ENCODE measurements at regions not wholly inside any gene's neighbourhood (a gene's known extent, or its start where the extent isn't known, plus 50 kb on each side); places are given as distances from the start of the nearest gene placed in this dataset.

DNA sequence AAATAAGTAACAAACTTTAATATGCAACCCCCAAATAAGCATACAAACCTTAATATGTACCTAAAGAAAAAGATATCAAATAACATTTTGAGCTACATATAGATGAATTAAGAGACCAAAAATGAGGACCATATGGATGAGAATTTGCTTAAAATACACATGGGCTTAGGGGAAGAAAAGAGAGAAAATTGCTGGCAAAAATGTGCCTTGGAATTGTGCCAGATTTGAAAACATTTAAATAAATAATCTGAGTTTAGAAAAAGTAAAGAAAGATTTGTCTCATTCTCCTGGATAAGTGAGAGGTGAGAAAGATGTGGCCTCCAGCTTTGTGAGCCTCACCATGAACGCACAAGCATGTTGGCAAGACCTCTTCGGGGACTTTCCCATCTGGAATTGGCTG is 372.6 kb downstream of the SOX11 start:
- Histone ChIP-seq H3K27ac (ENCODE audit: low read length) (no peak overlapping the region), H3K9me3 (ENCODE audit: control insufficient read depth, insufficient read depth, low read depth, low read length) (no peaks in the 10 kb centered on the region), H3K36me3 (ENCODE audit: control insufficient read depth, insufficient read depth, low read length) (no peaks in the 10 kb centered on the region), H3K4me1 (ENCODE audit: control insufficient read depth, insufficient read depth, low read length) (no peaks in the 10 kb centered on the region), H3K4me3 (ENCODE audit: low read depth in 2 of 2, low read length in 2 of 2) (no peak overlapping the region), H3K27me3 (ENCODE audit: control insufficient read depth, insufficient read depth, low read length) (no peaks in the 10 kb centered on the region)
- TF ChIP-seq, protein P1, sequence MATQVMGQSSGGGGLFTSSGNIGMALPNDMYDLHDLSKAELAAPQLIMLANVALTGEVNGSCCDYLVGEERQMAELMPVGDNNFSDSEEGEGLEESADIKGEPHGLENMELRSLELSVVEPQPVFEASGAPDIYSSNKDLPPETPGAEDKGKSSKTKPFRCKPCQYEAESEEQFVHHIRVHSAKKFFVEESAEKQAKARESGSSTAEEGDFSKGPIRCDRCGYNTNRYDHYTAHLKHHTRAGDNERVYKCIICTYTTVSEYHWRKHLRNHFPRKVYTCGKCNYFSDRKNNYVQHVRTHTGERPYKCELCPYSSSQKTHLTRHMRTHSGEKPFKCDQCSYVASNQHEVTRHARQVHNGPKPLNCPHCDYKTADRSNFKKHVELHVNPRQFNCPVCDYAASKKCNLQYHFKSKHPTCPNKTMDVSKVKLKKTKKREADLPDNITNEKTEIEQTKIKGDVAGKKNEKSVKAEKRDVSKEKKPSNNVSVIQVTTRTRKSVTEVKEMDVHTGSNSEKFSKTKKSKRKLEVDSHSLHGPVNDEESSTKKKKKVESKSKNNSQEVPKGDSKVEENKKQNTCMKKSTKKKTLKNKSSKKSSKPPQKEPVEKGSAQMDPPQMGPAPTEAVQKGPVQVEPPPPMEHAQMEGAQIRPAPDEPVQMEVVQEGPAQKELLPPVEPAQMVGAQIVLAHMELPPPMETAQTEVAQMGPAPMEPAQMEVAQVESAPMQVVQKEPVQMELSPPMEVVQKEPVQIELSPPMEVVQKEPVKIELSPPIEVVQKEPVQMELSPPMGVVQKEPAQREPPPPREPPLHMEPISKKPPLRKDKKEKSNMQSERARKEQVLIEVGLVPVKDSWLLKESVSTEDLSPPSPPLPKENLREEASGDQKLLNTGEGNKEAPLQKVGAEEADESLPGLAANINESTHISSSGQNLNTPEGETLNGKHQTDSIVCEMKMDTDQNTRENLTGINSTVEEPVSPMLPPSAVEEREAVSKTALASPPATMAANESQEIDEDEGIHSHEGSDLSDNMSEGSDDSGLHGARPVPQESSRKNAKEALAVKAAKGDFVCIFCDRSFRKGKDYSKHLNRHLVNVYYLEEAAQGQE (IDR thresholded peaks at IDR 0.05; ENCODE audit: insufficient read depth in 1 of 2, low read depth in 2 of 2, low read length in 1 of 2): no peak
- TF ChIP-seq TCF7L2 (IDR thresholded peaks at IDR 0.05; ENCODE audit: low read depth, low read length) (no peak), POLR2AphosphoS5 (IDR thresholded peaks at IDR 0.05; ENCODE audit: low read depth, low read length) (no peak), SIN3A (IDR thresholded peaks at IDR 0.05; ENCODE audit: borderline replicate concordance, insufficient read depth, low read depth, low read length) (no peak)
- POLR2A ChIA-PET: interaction anchor here (0.5 kb wide), 1 partner anchor 18 kb away, joined by 4 read pairs; no protein-coding TSS in a partner anchor
- CTCF ChIA-PET: no interaction called here
- intact Hi-C loops (cut with micrococcal nuclease; ENCODE audit: unreplicated experiment) (no loop called here), in situ Hi-C loops (cut with HindIII; ENCODE audit: low pct_unique_long_range_greater_than_20kb, low sequenced_read_pairs) (no loop called here)
- ATAC-seq (no peak), DNase-seq (ENCODE audit: low read depth, low spot score) (no peak)
- BruUV-seq (replicated peaks): no TSS peak

DNA sequence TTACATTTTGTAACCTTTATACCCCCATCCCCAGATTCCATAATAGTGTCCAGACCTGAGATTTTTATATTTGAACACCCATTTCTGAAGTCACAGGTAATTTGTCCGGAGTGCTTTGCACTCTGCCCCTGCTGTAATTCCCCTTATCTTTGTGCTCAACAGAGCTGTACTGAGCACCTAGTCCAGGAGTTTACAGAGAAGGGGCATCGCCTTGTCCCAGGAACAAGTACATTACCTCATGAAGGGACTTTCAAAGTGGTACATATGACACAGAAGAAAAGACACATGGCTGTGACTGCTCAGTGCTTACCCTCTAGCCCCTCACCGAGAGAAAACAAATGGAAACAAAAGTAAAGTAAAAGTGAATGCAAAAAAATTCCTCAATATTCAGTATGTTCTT is 373.5 kb downstream of the SOX11 start:
- no peaks in the 10 kb centered on the region for H3K9me3 ChIP-seq (ENCODE audit: control insufficient read depth, insufficient read depth, low read depth, low read length)
- no peaks in the 10 kb centered on the region for H3K36me3 ChIP-seq (ENCODE audit: control insufficient read depth, insufficient read depth, low read length)
- no TSS peak for BruUV-seq (replicated peaks)
- no peak for ATAC-seq
- intact Hi-C loops (cut with micrococcal nuclease; ENCODE audit: unreplicated experiment): no loop called here
- no peaks in the 10 kb centered on the region for H3K27me3 ChIP-seq (ENCODE audit: control insufficient read depth, insufficient read depth, low read length)
- in situ Hi-C loops (cut with HindIII; ENCODE audit: low pct_unique_long_range_greater_than_20kb, low sequenced_read_pairs): no loop called here
- H3K4me1 ChIP-seq (ENCODE audit: control insufficient read depth, insufficient read depth, low read length): no peaks in the 10 kb centered on the region
- no peak overlapping the region for H3K4me3 ChIP-seq (ENCODE audit: low read depth in 2 of 2, low read length in 2 of 2)
- POLR2A ChIA-PET: no interaction called here
- no peak for DNase-seq (ENCODE audit: low read depth, low spot score)
- TF ChIP-seq SIN3A (IDR thresholded peaks at IDR 0.05; ENCODE audit: borderline replicate concordance, insufficient read depth, low read depth, low read length) (no peak), POLR2AphosphoS5 (IDR thresholded peaks at IDR 0.05; ENCODE audit: low read depth, low read length) (no peak), TCF7L2 (IDR thresholded peaks at IDR 0.05; ENCODE audit: low read depth, low read length) (no peak)
- TF ChIP-seq, protein P2, sequence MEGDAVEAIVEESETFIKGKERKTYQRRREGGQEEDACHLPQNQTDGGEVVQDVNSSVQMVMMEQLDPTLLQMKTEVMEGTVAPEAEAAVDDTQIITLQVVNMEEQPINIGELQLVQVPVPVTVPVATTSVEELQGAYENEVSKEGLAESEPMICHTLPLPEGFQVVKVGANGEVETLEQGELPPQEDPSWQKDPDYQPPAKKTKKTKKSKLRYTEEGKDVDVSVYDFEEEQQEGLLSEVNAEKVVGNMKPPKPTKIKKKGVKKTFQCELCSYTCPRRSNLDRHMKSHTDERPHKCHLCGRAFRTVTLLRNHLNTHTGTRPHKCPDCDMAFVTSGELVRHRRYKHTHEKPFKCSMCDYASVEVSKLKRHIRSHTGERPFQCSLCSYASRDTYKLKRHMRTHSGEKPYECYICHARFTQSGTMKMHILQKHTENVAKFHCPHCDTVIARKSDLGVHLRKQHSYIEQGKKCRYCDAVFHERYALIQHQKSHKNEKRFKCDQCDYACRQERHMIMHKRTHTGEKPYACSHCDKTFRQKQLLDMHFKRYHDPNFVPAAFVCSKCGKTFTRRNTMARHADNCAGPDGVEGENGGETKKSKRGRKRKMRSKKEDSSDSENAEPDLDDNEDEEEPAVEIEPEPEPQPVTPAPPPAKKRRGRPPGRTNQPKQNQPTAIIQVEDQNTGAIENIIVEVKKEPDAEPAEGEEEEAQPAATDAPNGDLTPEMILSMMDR (IDR thresholded peaks at IDR 0.05): no peak
- TF ChIP-seq, protein P1 (IDR thresholded peaks at IDR 0.05; ENCODE audit: insufficient read depth in 1 of 2, low read depth in 2 of 2, low read length in 1 of 2): no peak
- H3K27ac ChIP-seq (ENCODE audit: low read length): no peak overlapping the region
- CTCF ChIA-PET: no interaction called here
